ENCODE measurements at regions not wholly inside any gene's neighbourhood (a gene's known extent, or its start where the extent isn't known, plus 50 kb on each side); places are given as distances from the start of the nearest gene placed in this dataset.

- no peaks in the 10 kb centered on the region for H3K27me3 ChIP-seq (replicated peaks)
- DNase-seq (ENCODE audit: low read depth in 1 of 2, low spot score in 2 of 2), result no peak
- H3K27ac ChIP-seq, result no peak overlapping the region
- H3K9me3 ChIP-seq (replicated peaks), result no peaks in the 10 kb centered on the region
- H3K36me3 ChIP-seq, result no peaks in the 10 kb centered on the region
- no peak overlapping the region for H3K4me3 ChIP-seq
- H3K4me1 ChIP-seq (replicated peaks), result no peaks in the 10 kb centered on the region
These were observed 373.6 kb upstream of the ST6GAL2 start for GRCh38 chr2:107259408-107260195.

- no peak for DNase-seq (ENCODE audit: low read depth in 1 of 2, low spot score in 2 of 2)
- Histone ChIP-seq H3K9me3 (replicated peaks) (no peaks in the 10 kb centered on the region), H3K4me1 (replicated peaks) (no peaks in the 10 kb centered on the region), H3K27ac (no peak overlapping the region), H3K36me3 (no peaks in the 10 kb centered on the region), H3K4me3 (no peak overlapping the region), H3K27me3 (replicated peaks) (no peaks in the 10 kb centered on the region)
These were observed 377.7 kb upstream of the ST6GAL2 start for GRCh38 chr2:107263628-107264027.

GRCh38 chr2:107264184-107264583 lies 378.2 kb upstream of the ST6GAL2 start:
- Histone ChIP-seq H3K9me3 (replicated peaks) (no peaks in the 10 kb centered on the region), H3K27me3 (replicated peaks) (no peaks in the 10 kb centered on the region), H3K36me3 (no peaks in the 10 kb centered on the region), H3K27ac (no peak overlapping the region), H3K4me3 (no peak overlapping the region), H3K4me1 (replicated peaks) (no peaks in the 10 kb centered on the region)
- no peak for DNase-seq (ENCODE audit: low read depth in 1 of 2, low spot score in 2 of 2)

GRCh38 chr2:107266555-107266954 lies 380.6 kb upstream of the ST6GAL2 start:
- Histone ChIP-seq H3K27me3 (replicated peaks) (no peaks in the 10 kb centered on the region), H3K27ac (no peak overlapping the region), H3K4me3 (no peak overlapping the region), H3K9me3 (replicated peaks) (no peaks in the 10 kb centered on the region), H3K36me3 (no peaks in the 10 kb centered on the region), H3K4me1 (replicated peaks) (no peaks in the 10 kb centered on the region)
- DNase-seq (ENCODE audit: low read depth in 1 of 2, low spot score in 2 of 2), result no peak

GRCh38 chr2:107267086-107267485 lies 381.1 kb upstream of the ST6GAL2 start:
- Histone ChIP-seq H3K4me1 (replicated peaks) (no peaks in the 10 kb centered on the region), H3K4me3 (no peak overlapping the region), H3K27ac (no peak overlapping the region), H3K36me3 (no peaks in the 10 kb centered on the region), H3K27me3 (replicated peaks) (no peaks in the 10 kb centered on the region), H3K9me3 (replicated peaks) (no peaks in the 10 kb centered on the region)
- DNase-seq (ENCODE audit: low read depth in 1 of 2, low spot score in 2 of 2), result no peak

- no peak overlapping the region for H3K27ac ChIP-seq
These were observed 390.1 kb upstream of the ST6GAL2 start for GRCh38 chr2:107276034-107276433.

GRCh38 chr2:107278672-107279071 lies 392.7 kb upstream of the ST6GAL2 start:
- Histone ChIP-seq H3K4me3 (no peak overlapping the region), H3K9me3 (replicated peaks) (no peaks in the 10 kb centered on the region; the same call in 1 of the 2 replicates), H3K36me3 (no peaks in the 10 kb centered on the region), H3K4me1 (replicated peaks) (no peaks in the 10 kb centered on the region), H3K27me3 (replicated peaks) (no peaks in the 10 kb centered on the region), H3K27ac (no peak overlapping the region)
- DNase-seq (ENCODE audit: low read depth in 1 of 2, low spot score in 2 of 2), result no peak

More at GRCh38 chr2:107276034-107276433, 390.1 kb upstream of the ST6GAL2 start:
- Histone ChIP-seq H3K4me1 (replicated peaks) (no peaks in the 10 kb centered on the region), H3K27me3 (replicated peaks) (no peaks in the 10 kb centered on the region), H3K4me3 (no peak overlapping the region), H3K36me3 (no peaks in the 10 kb centered on the region), H3K9me3 (replicated peaks) (no peaks in the 10 kb centered on the region; the same call in 1 of the 2 replicates)
- no peak for DNase-seq (ENCODE audit: low read depth in 1 of 2, low spot score in 2 of 2)

GRCh38 chr2:107281637-107282036 lies 395.7 kb upstream of the ST6GAL2 start:
- Histone ChIP-seq H3K9me3 (replicated peaks) (no peaks in the 10 kb centered on the region), H3K36me3 (no peaks in the 10 kb centered on the region), H3K4me3 (no peak overlapping the region), H3K4me1 (replicated peaks) (no peaks in the 10 kb centered on the region), H3K27ac (no peak overlapping the region), H3K27me3 (replicated peaks) (no peaks in the 10 kb centered on the region)
- no peak for DNase-seq (ENCODE audit: low read depth in 1 of 2, low spot score in 2 of 2)

- no peaks in the 10 kb centered on the region for H3K27me3 ChIP-seq (replicated peaks)
- H3K36me3 ChIP-seq, result no peaks in the 10 kb centered on the region
- H3K4me3 ChIP-seq, result no peak overlapping the region
- DNase-seq (ENCODE audit: low read depth in 1 of 2, low spot score in 2 of 2), result no peak
- no peak overlapping the region for H3K27ac ChIP-seq
- H3K9me3 ChIP-seq (replicated peaks), result no peaks in the 10 kb centered on the region
- no peaks in the 10 kb centered on the region for H3K4me1 ChIP-seq (replicated peaks)
These were observed 396.2 kb upstream of the ST6GAL2 start for GRCh38 chr2:107282135-107282534.

GRCh38 chr2:107285621-107286299 lies 399.8 kb upstream of the ST6GAL2 start:
- no peak overlapping the region for H3K4me3 ChIP-seq
- no peaks in the 10 kb centered on the region for H3K36me3 ChIP-seq
- DNase-seq (ENCODE audit: low read depth in 1 of 2, low spot score in 2 of 2), result no peak
- no peak overlapping the region for H3K27ac ChIP-seq
- no peaks in the 10 kb centered on the region for H3K9me3 ChIP-seq (replicated peaks)
- no peaks in the 10 kb centered on the region for H3K27me3 ChIP-seq (replicated peaks)
- H3K4me1 ChIP-seq (replicated peaks), result no peaks in the 10 kb centered on the region

GRCh38 chr2:107290041-107290440 lies 404.1 kb upstream of the ST6GAL2 start:
- Histone ChIP-seq H3K27ac (no peak overlapping the region), H3K4me1 (replicated peaks) (no peaks in the 10 kb centered on the region), H3K4me3 (no peak overlapping the region), H3K9me3 (replicated peaks) (no peaks in the 10 kb centered on the region), H3K27me3 (replicated peaks) (no peaks in the 10 kb centered on the region), H3K36me3 (no peaks in the 10 kb centered on the region)
- no peak for DNase-seq (ENCODE audit: low read depth in 1 of 2, low spot score in 2 of 2)

GRCh38 chr2:107303964-107304363 lies 418.0 kb upstream of the ST6GAL2 start:
- no peak for DNase-seq (ENCODE audit: low read depth in 1 of 2, low spot score in 2 of 2)
- Histone ChIP-seq H3K27ac (no peak overlapping the region), H3K27me3 (replicated peaks) (no peaks in the 10 kb centered on the region), H3K4me3 (no peak overlapping the region), H3K9me3 (replicated peaks) (0 out of 2 replicates have a peak, but pooled peaks cover 4% of the 10 kb centered on the region), H3K4me1 (replicated peaks) (no peaks in the 10 kb centered on the region), H3K36me3 (no peaks in the 10 kb centered on the region)

GRCh38 chr2:107305966-107306365 lies 420.0 kb upstream of the ST6GAL2 start:
- no peak for DNase-seq (ENCODE audit: low read depth in 1 of 2, low spot score in 2 of 2)
- no peaks in the 10 kb centered on the region for H3K27me3 ChIP-seq (replicated peaks)
- H3K4me3 ChIP-seq, result no peak overlapping the region
- H3K9me3 ChIP-seq (replicated peaks), result 0 out of 2 replicates have a peak, but pooled peaks cover 4% of the 10 kb centered on the region
- H3K36me3 ChIP-seq, result no peaks in the 10 kb centered on the region
- H3K4me1 ChIP-seq (replicated peaks), result no peaks in the 10 kb centered on the region
- H3K27ac ChIP-seq, result no peak overlapping the region

GRCh38 chr2:107306881-107307280 lies 420.9 kb upstream of the ST6GAL2 start:
- DNase-seq (ENCODE audit: low read depth in 1 of 2, low spot score in 2 of 2), result no peak
- no peaks in the 10 kb centered on the region for H3K4me1 ChIP-seq (replicated peaks)
- H3K27ac ChIP-seq, result no peak overlapping the region
- H3K4me3 ChIP-seq, result no peak overlapping the region
- H3K27me3 ChIP-seq (replicated peaks), result no peaks in the 10 kb centered on the region
- H3K9me3 ChIP-seq (replicated peaks), result 0 out of 2 replicates have a peak, but pooled peaks cover 4% of the 10 kb centered on the region
- H3K36me3 ChIP-seq, result no peaks in the 10 kb centered on the region
